Subcutaneous abdominal adipose tissue (tissue), 5 donors: ENCODE measurements at regions not wholly inside any gene's neighbourhood (a gene's known extent, or its start where the extent isn't known, plus 50 kb on each side); places are given as distances from the start of the nearest gene placed in this dataset.
"Not testable (repeated sequence)": the region's sequence is repeated elsewhere in the genome, so short reads cannot be mapped to it uniquely, and the experiment has no call there.

Experiments used
- H3K27ac ChIP-seq: one replicate; pipeline ENCODE4 v1.7.0; 2013; ENCODE audit warnings: low read depth, mild to moderate bottlenecking, inconsistent platforms, low read length, moderate library complexity
- H3K27me3 ChIP-seq, 5 donors: one replicate each; pipeline ENCODE4 v1.7.0; 2013; ENCODE audit warnings: low read length in 5 of 5, inconsistent platforms in 1 of 5; ENCODE audit not compliant: control insufficient read depth in 5 of 5, insufficient read depth in 4 of 5
- H3K36me3 ChIP-seq, 5 donors: one replicate each; pipeline ENCODE4 v1.7.0; 2013; ENCODE audit warnings: low read length in 5 of 5; ENCODE audit not compliant: control insufficient read depth in 5 of 5, insufficient read depth in 5 of 5
- H3K4me1 ChIP-seq, 5 donors: one replicate each; pipeline ENCODE4 v1.7.0; 2013; ENCODE audit warnings: low read length in 5 of 5, mild to moderate bottlenecking in 3 of 5, moderate library complexity in 1 of 5; ENCODE audit not compliant: control insufficient read depth in 5 of 5, insufficient read depth in 5 of 5
- H3K4me3 ChIP-seq, 5 donors: one replicate each; pipeline ENCODE4 v1.7.0; 2013; ENCODE audit warnings: low read length in 5 of 5, low read depth in 1 of 5
- H3K9ac ChIP-seq, 5 donors: one replicate each; pipeline ENCODE4 v1.7.0; 2013; ENCODE audit warnings: low read length in 5 of 5, mild to moderate bottlenecking in 4 of 5, moderate library complexity in 3 of 5
- H3K9me3 ChIP-seq, 5 donors: one replicate each; pipeline ENCODE4 v1.7.0; 2013; ENCODE audit warnings: low read length in 5 of 5; ENCODE audit not compliant: control insufficient read depth in 5 of 5
- donor health status: healthy.
- donor health status: healthy.
- donor health status: healthy.
- donor health status: healthy.
- donor health status: healthy.

- no peak overlapping the region for H3K27ac ChIP-seq
- H3K4me3 ChIP-seq, result no peak overlapping the region
- no peaks in the 10 kb centered on the region for H3K36me3 ChIP-seq
- no peak overlapping the region for H3K9ac ChIP-seq
- H3K4me1 ChIP-seq, result no peaks in the 10 kb centered on the region
- H3K9me3 ChIP-seq, result no peaks in the 10 kb centered on the region
- H3K27me3 ChIP-seq, result no peaks in the 10 kb centered on the region
Observed at GRCh38 chr3:15877813-15878212, 80.0 kb upstream of the ANKRD28 start.

GRCh38 chr3:15879787-15880186, 82.0 kb upstream of the ANKRD28 start:
- not testable (repeated sequence) for H3K36me3 ChIP-seq, H3K9ac ChIP-seq, H3K9me3 ChIP-seq, H3K4me1 ChIP-seq, H3K27me3 ChIP-seq, H3K4me3 ChIP-seq, H3K27ac ChIP-seq

GRCh38 chr3:15882577-15882976, 84.8 kb upstream of the ANKRD28 start:
- Histone ChIP-seq H3K9me3 (peaks cover 0 to 5% (median 0%) of the 10 kb centered on the region in 5 donors), H3K36me3 (no peaks in the 10 kb centered on the region), H3K4me3 (no peak overlapping the region), H3K4me1 (no peaks in the 10 kb centered on the region), H3K9ac (no peak overlapping the region), H3K27me3 (no peaks in the 10 kb centered on the region), H3K27ac (no peak overlapping the region)

- no peaks in the 10 kb centered on the region for H3K36me3 ChIP-seq
- no peak overlapping the region for H3K9ac ChIP-seq
- no peak overlapping the region for H3K4me3 ChIP-seq
- no peaks in the 10 kb centered on the region for H3K27me3 ChIP-seq
- H3K27ac ChIP-seq, result no peak overlapping the region
- peaks cover 0 to 5% (median 0%) of the 10 kb centered on the region in 5 donors for H3K9me3 ChIP-seq
- no peaks in the 10 kb centered on the region for H3K4me1 ChIP-seq
Observed at GRCh38 chr3:15884132-15884531, 86.4 kb upstream of the ANKRD28 start.

GRCh38 chr3:15886521-15886920, 88.7 kb upstream of the ANKRD28 start:
- H3K4me3 ChIP-seq, result no peak overlapping the region
- H3K27me3 ChIP-seq, result no peaks in the 10 kb centered on the region
- no peak overlapping the region for H3K9ac ChIP-seq
- H3K9me3 ChIP-seq, result peaks cover 0 to 5% (median 0%) of the 10 kb centered on the region in 5 donors
- no peaks in the 10 kb centered on the region for H3K4me1 ChIP-seq
- H3K36me3 ChIP-seq, result no peaks in the 10 kb centered on the region
- no peak overlapping the region for H3K27ac ChIP-seq

- no peaks in the 10 kb centered on the region for H3K4me1 ChIP-seq
- H3K9ac ChIP-seq, result no peak overlapping the region
- no peak overlapping the region for H3K27ac ChIP-seq
- no peaks in the 10 kb centered on the region for H3K36me3 ChIP-seq
- H3K27me3 ChIP-seq, result no peaks in the 10 kb centered on the region
- H3K4me3 ChIP-seq, result no peak overlapping the region
- peaks cover 0 to 5% (median 0%) of the 10 kb centered on the region in 5 donors for H3K9me3 ChIP-seq
Observed at GRCh38 chr3:15887261-15887660, 89.5 kb upstream of the ANKRD28 start.

- Histone ChIP-seq H3K9me3 (peaks cover 0 to 5% (median 0%) of the 10 kb centered on the region in 5 donors), H3K9ac (no peak overlapping the region), H3K27me3 (no peaks in the 10 kb centered on the region), H3K4me1 (no peaks in the 10 kb centered on the region), H3K27ac (no peak overlapping the region), H3K36me3 (no peaks in the 10 kb centered on the region), H3K4me3 (no peak overlapping the region)
Observed at GRCh38 chr3:15889936-15890335, 92.2 kb upstream of the ANKRD28 start.

GRCh38 chr3:15892311-15893227, 94.8 kb upstream of the ANKRD28 start:
- Histone ChIP-seq H3K27ac (no peak overlapping the region), H3K36me3 (no peaks in the 10 kb centered on the region), H3K9ac (no peak overlapping the region)

GRCh38 chr3:15894382-15894781, 96.6 kb upstream of the ANKRD28 start:
- Histone ChIP-seq H3K9me3 (peaks cover 0 to 8% (median 4%) of the 10 kb centered on the region in 5 donors), H3K27ac (no peak overlapping the region), H3K27me3 (no peaks in the 10 kb centered on the region), H3K36me3 (no peaks in the 10 kb centered on the region), H3K4me3 (no peak overlapping the region), H3K4me1 (no peaks in the 10 kb centered on the region), H3K9ac (no peak overlapping the region)

More at GRCh38 chr3:15892311-15893227, 94.8 kb upstream of the ANKRD28 start:
- no peaks in the 10 kb centered on the region for H3K27me3 ChIP-seq
- no peaks in the 10 kb centered on the region for H3K4me1 ChIP-seq
- no peak overlapping the region for H3K4me3 ChIP-seq
- H3K9me3 ChIP-seq, result peaks cover 0 to 8% (median 4%) of the 10 kb centered on the region in 5 donors

GRCh38 chr3:15896500-15896899, 98.7 kb upstream of the ANKRD28 start:
- Histone ChIP-seq H3K27me3 (no peaks in the 10 kb centered on the region), H3K4me3 (no peak overlapping the region), H3K4me1 (no peaks in the 10 kb centered on the region), H3K27ac (no peak overlapping the region), H3K9ac (no peak overlapping the region), H3K9me3 (peaks cover 0 to 8% (median 4%) of the 10 kb centered on the region in 5 donors), H3K36me3 (no peaks in the 10 kb centered on the region)
